H1 (cell line): ENCODE measurements at regions not wholly inside any gene's neighbourhood (a gene's known extent, or its start where the extent isn't known, plus 50 kb on each side); places are given as distances from the start of the nearest gene placed in this dataset.
A peak's percentile ranks its signal among the peaks of the same experiment; 100 is the strongest.

ENCODE experiments used
- ASH2L ChIP-seq: fragments of 200-600, 300-600 bp; sonication (generic); IDR thresholded peaks from one replicate; pipeline ENCODE4 v1.7.1; 2017; ENCODE audit warnings: low read length
- ATF2 ChIP-seq: IDR thresholded peaks from 2 replicates; pipeline ENCODE4 v1.6.1; 2012; ENCODE audit warnings: low read length, inconsistent platforms
- ATF3 ChIP-seq: IDR thresholded peaks from 2 replicates; pipeline ENCODE4 v1.6.1; 2011; ENCODE audit warnings: low read depth, mild to moderate bottlenecking, low read length; ENCODE audit not compliant: insufficient read depth
- CREB1 ChIP-seq: IDR thresholded peaks from 2 replicates; pipeline ENCODE4 v1.6.1; 2012; ENCODE audit warnings: inconsistent platforms
- GTF2F1 ChIP-seq: IDR thresholded peaks from 2 replicates; pipeline ENCODE4 v1.6.1; 2012; ENCODE audit warnings: low read depth, low read length, improper control_type of control experiment, borderline replicate concordance
- JUN ChIP-seq: IDR thresholded peaks from 2 replicates; pipeline ENCODE4 v1.6.1; 2011; ENCODE audit warnings: low read depth, mild to moderate bottlenecking, improper control_type of control experiment, low read length
- JUND ChIP-seq: IDR thresholded peaks from 2 replicates; pipeline ENCODE4 v1.6.1; 2011; ENCODE audit warnings: mild to moderate bottlenecking, improper control_type of control experiment, low read length
- MAX ChIP-seq: IDR thresholded peaks from 2 replicates; pipeline ENCODE4 v1.6.1; 2012; ENCODE audit warnings: inconsistent platforms
- RBBP5 ChIP-seq: IDR thresholded peaks from 2 replicates; pipeline ENCODE4 v1.7.1; 2012; ENCODE audit warnings: low read depth, mild to moderate bottlenecking, inconsistent platforms, low read length, moderate library complexity, borderline replicate concordance
- SIRT6 ChIP-seq: IDR thresholded peaks from one replicate; pipeline ENCODE4 v1.7.1; 2012; ENCODE audit warnings: low read length, inconsistent platforms
- SP1 ChIP-seq: IDR thresholded peaks from 2 replicates; pipeline ENCODE4 v1.6.1; 2011; ENCODE audit warnings: low read depth, low read length
- SP4 ChIP-seq: IDR thresholded peaks from 2 replicates; pipeline ENCODE4 v1.6.1; 2012; ENCODE audit warnings: low read length, inconsistent platforms
- SUZ12 ChIP-seq: fragments of 200-600 bp; sonication (generic); IDR thresholded peaks from 2 replicates; pipeline ENCODE4 v1.6.1; 2012; ENCODE audit warnings: mild to moderate bottlenecking, inconsistent platforms, low read length, moderate library complexity, mixed read lengths
- TBP ChIP-seq: IDR thresholded peaks from 2 replicates; pipeline ENCODE4 v1.6.1; 2011; ENCODE audit warnings: low read depth, low read length, improper control_type of control experiment
- TCF12 ChIP-seq: IDR thresholded peaks from 2 replicates; pipeline ENCODE4 v1.6.1; 2011; ENCODE audit warnings: low read depth, mild to moderate bottlenecking, low read length
- USF2 ChIP-seq: IDR thresholded peaks from 2 replicates; pipeline ENCODE4 v1.6.1; 2011; ENCODE audit warnings: low read length, improper control_type of control experiment
- YY1 ChIP-seq: IDR thresholded peaks from 2 replicates; pipeline ENCODE4 v1.6.1; 2011; ENCODE audit warnings: low read depth, mild to moderate bottlenecking, low read length

GRCh38 chr11:8813658-8814057 is 97.3 kb upstream of the AKIP1 start (continued):
- TF ChIP-seq ATF2: no peak
- no peak for TF ChIP-seq GTF2F1
- no peak for TF ChIP-seq SUZ12
- TF ChIP-seq TBP: peak; percentile 19; the same call in 1 of the 2 replicates
- no peak for TF ChIP-seq ATF3
- 0 out of 2 replicates have a peak, but pooled peaks have one; percentile 22 for TF ChIP-seq SP1
- TF ChIP-seq TCF12: no peak
- no peak for TF ChIP-seq SP4
- no peak for TF ChIP-seq CREB1
- no peak for TF ChIP-seq USF2
- no peak for TF ChIP-seq JUN
- TF ChIP-seq RBBP5: no peak
- TF ChIP-seq YY1: peak; percentile 82
- no peak for TF ChIP-seq ASH2L
- TF ChIP-seq MAX: 0 out of 2 replicates have a peak, but pooled peaks have one; percentile 41
- TF ChIP-seq JUND: no peak
- TF ChIP-seq SIRT6: no peak
